Neuronal stem cell (in vitro differentiated cells): ENCODE measurements at regions not wholly inside any gene's neighbourhood (a gene's known extent, or its start where the extent isn't known, plus 50 kb on each side); places are given as distances from the start of the nearest gene placed in this dataset.

Experiments
- DNase-seq: peaks from one replicate; pipeline ENCODE4 v3.0.0-alpha.2; 2013; ENCODE audit warnings: low spot score
- H2AFZ ChIP-seq: one replicate; pipeline ENCODE4 v1.6.1; 2013; ENCODE audit warnings: mild to moderate bottlenecking, low read length, inconsistent platforms
- H2AK5ac ChIP-seq: 2 replicates; pipeline ENCODE4 v1.6.1; 2013; ENCODE audit warnings: low read depth, mild to moderate bottlenecking, inconsistent platforms, low read length, moderate library complexity, mixed read lengths
- H2BK120ac ChIP-seq: 2 replicates; pipeline ENCODE4 v1.6.1; 2013; ENCODE audit warnings: low read depth, mild to moderate bottlenecking, inconsistent platforms, low read length, moderate library complexity, mixed read lengths
- H2BK12ac ChIP-seq: one replicate; pipeline ENCODE4 v1.6.1; 2013; ENCODE audit warnings: low read length, inconsistent platforms
- H2BK15ac ChIP-seq: 2 replicates; pipeline ENCODE4 v1.6.1; 2013; ENCODE audit warnings: mild to moderate bottlenecking, low read length, inconsistent platforms, mixed read lengths
- H2BK5ac ChIP-seq: one replicate; pipeline ENCODE4 v1.6.1; 2013; ENCODE audit warnings: inconsistent platforms, mild to moderate bottlenecking, low read length, moderate library complexity
- H3K14ac ChIP-seq: one replicate; pipeline ENCODE4 v1.6.1; 2013; ENCODE audit warnings: low read length, inconsistent platforms
- H3K18ac ChIP-seq: 2 replicates; pipeline ENCODE4 v1.6.1; 2013; ENCODE audit warnings: low read length, inconsistent platforms
- H3K23ac ChIP-seq: 2 replicates; pipeline ENCODE4 v1.6.1; 2013; ENCODE audit warnings: low read depth, mild to moderate bottlenecking, mixed read lengths, low read length, inconsistent platforms; ENCODE audit not compliant: poor library complexity
- H3K27ac ChIP-seq: replicated peaks from 3 replicates; pipeline ENCODE4 v1.5.1; 2013; ENCODE audit warnings: low read length, inconsistent platforms
- H3K27me3 ChIP-seq, 3 experiments: 2 replicates each; pipeline ENCODE4 v1.6.1; 2013; ENCODE audit warnings: low read length in 3 of 3, mild to moderate bottlenecking in 2 of 3, inconsistent platforms in 1 of 3, low read depth in 1 of 3, mixed read lengths in 1 of 3, moderate library complexity in 1 of 3; ENCODE audit not compliant: control insufficient read depth in 3 of 3, insufficient read depth in 3 of 3
- H3K36me3 ChIP-seq, 2 donors: replicated peaks in 1 of 2; 2 replicates each; pipeline ENCODE4 v1.6.1; 2013; ENCODE audit warnings: low read length in 2 of 2; ENCODE audit not compliant: control insufficient read depth in 2 of 2, insufficient read depth in 2 of 2
- H3K4ac ChIP-seq: 2 replicates; pipeline ENCODE4 v1.6.1; 2013; ENCODE audit warnings: inconsistent platforms, mild to moderate bottlenecking, low read length, moderate library complexity
- H3K4me1 ChIP-seq, 2 donors: 1 replicate in 1 of 2; 2 replicates in 1 of 2; pipeline ENCODE4 v1.6.1; 2013; ENCODE audit warnings: low read length in 2 of 2, low read depth in 1 of 2; ENCODE audit not compliant: control insufficient read depth in 2 of 2, insufficient read depth in 1 of 2
- H3K4me2 ChIP-seq: one replicate; pipeline ENCODE4 v1.6.1; 2013; ENCODE audit warnings: mild to moderate bottlenecking, low read length, inconsistent platforms; ENCODE audit not compliant: insufficient read depth, poor library complexity, severe bottlenecking
- H3K4me3 ChIP-seq, 2 donors: 2 replicates each; pipeline ENCODE4 v1.5.1; 2013; ENCODE audit warnings: low read length in 2 of 2, mild to moderate bottlenecking in 2 of 2, inconsistent platforms in 1 of 2, moderate library complexity in 1 of 2
- H3K79me1 ChIP-seq: one replicate; pipeline ENCODE4 v1.6.1; 2013; ENCODE audit warnings: low read depth, mild to moderate bottlenecking, inconsistent platforms, low read length, moderate library complexity
- H3K9ac ChIP-seq: one replicate; pipeline ENCODE4 v1.6.1; 2013; ENCODE audit warnings: mild to moderate bottlenecking, low read depth, low read length, inconsistent platforms; ENCODE audit not compliant: poor library complexity
- H3K9me3 ChIP-seq, 2 donors: replicated peaks in 1 of 2; 2 replicates each; pipeline versions ENCODE3 to v1.6.1; 2013; ENCODE audit warnings: low read length in 2 of 2, mild to moderate bottlenecking in 2 of 2, inconsistent platforms in 1 of 2, low read depth in 1 of 2, mixed read lengths in 1 of 2, moderate library complexity in 1 of 2; ENCODE audit not compliant: control insufficient read depth in 2 of 2, insufficient read depth in 1 of 2
- H4K8ac ChIP-seq: one replicate; pipeline ENCODE4 v1.6.1; 2013; ENCODE audit warnings: low read depth, mild to moderate bottlenecking, inconsistent platforms, low read length, moderate library complexity
- H4K91ac ChIP-seq: one replicate; pipeline ENCODE4 v1.6.1; 2013; ENCODE audit warnings: low read length, low read depth, mild to moderate bottlenecking, inconsistent platforms; ENCODE audit not compliant: poor library complexity
- WGBS, 2 donors: extraction: QIAGEN DNeasy Blood & Tissue Kit; methylation state at CpG; one replicate each; pipeline ENCODE4 v1.1.7; 2013; ENCODE audit warnings: missing lambda C conversion rate in 2 of 2, mixed read lengths in 1 of 2; ENCODE audit not compliant: insufficient read length in 2 of 2, insufficient replicate concordance in 1 of 2; ENCODE audit errors: extremely low coverage in 2 of 2; 5-methylcytosine and 5-hydroxymethylcytosine counted together

- H3K27me3 ChIP-seq = no peaks in the 10 kb centered on the region
- H3K4ac ChIP-seq = peak overlapping the region; percentile 37
- no peak overlapping the region for H3K27ac ChIP-seq
- no peak for DNase-seq
- H3K79me1 ChIP-seq = no peaks in the 10 kb centered on the region
- peak overlapping the region; percentile 58 for H2BK12ac ChIP-seq
- H3K14ac ChIP-seq = peak overlapping the region; percentile 56
- H2BK120ac ChIP-seq = no peak overlapping the region
- WGBS, 2 donors = no CpG with 5 or more reads among the region's 4 CpGs
- no peak overlapping the region for H3K4me3 ChIP-seq
- no peaks in the 10 kb centered on the region for H3K4me1 ChIP-seq
- peak overlapping the region; percentile 22 for H2BK5ac ChIP-seq
- no peak overlapping the region for H2BK15ac ChIP-seq
- H3K9ac ChIP-seq = peak overlapping the region; percentile 44
- H3K18ac ChIP-seq = peak overlapping the region; percentile 35
- H2AK5ac ChIP-seq = peak overlapping the region; percentile 43
- H4K91ac ChIP-seq = no peak overlapping the region
- peak overlapping the region; percentile 80 for H3K23ac ChIP-seq
- no peak overlapping the region for H2AFZ ChIP-seq
- no peaks in the 10 kb centered on the region for H3K36me3 ChIP-seq
- peaks cover 0 to 2% of the 10 kb centered on the region in 2 donors for H3K9me3 ChIP-seq
- no peak overlapping the region for H3K4me2 ChIP-seq
- H4K8ac ChIP-seq = peak overlapping the region; percentile 48
These were observed 805.7 kb upstream of the GBE1 start for GRCh38 chr3:82567029-82567600.

DNA sequence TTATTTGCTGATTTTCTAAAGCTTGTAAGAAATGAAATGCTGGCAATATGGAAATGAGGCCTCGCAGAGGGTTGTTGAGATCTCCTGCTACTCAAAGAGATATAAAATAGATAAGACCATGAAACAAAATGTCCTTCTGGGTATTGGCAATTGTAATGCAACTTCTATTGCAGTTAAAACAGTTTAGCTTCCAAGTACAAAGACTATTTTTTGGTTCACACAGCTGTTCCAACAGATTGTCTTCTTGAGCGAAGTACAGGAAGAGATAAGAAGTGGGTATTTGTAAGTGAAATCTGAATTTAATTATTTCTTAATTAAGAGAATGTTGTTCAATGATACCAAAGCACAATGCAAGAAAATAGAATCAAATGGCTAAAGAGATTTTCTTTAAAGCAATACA, 801.5 kb upstream of the GBE1 start:
- no peak overlapping the region for H4K8ac ChIP-seq
- H4K91ac ChIP-seq = no peak overlapping the region
- no peaks in the 10 kb centered on the region for H3K79me1 ChIP-seq
- no peak overlapping the region for H2BK15ac ChIP-seq
- H3K14ac ChIP-seq = no peak overlapping the region
- H3K9me3 ChIP-seq = peaks cover 0 to 2% of the 10 kb centered on the region in 2 donors
- no peaks in the 10 kb centered on the region for H3K36me3 ChIP-seq
- H3K4me3 ChIP-seq = no peak overlapping the region
- no peak overlapping the region for H3K27ac ChIP-seq
- H3K23ac ChIP-seq = no peak overlapping the region
- peaks cover 0 to 5% of the 10 kb centered on the region in 2 donors for H3K4me1 ChIP-seq
- no peak overlapping the region for H2AFZ ChIP-seq
- no peaks in the 10 kb centered on the region for H3K27me3 ChIP-seq
- no peak overlapping the region for H3K4me2 ChIP-seq
- no peak overlapping the region for H3K18ac ChIP-seq
- WGBS, 2 donors = no CpG with 5 or more reads among the region's 2 CpGs
- H2BK5ac ChIP-seq = no peak overlapping the region
- H2BK12ac ChIP-seq = no peak overlapping the region
- no peak overlapping the region for H3K4ac ChIP-seq
- DNase-seq = no peak
- no peak overlapping the region for H3K9ac ChIP-seq
- H2BK120ac ChIP-seq = no peak overlapping the region
- H2AK5ac ChIP-seq = no peak overlapping the region

DNA sequence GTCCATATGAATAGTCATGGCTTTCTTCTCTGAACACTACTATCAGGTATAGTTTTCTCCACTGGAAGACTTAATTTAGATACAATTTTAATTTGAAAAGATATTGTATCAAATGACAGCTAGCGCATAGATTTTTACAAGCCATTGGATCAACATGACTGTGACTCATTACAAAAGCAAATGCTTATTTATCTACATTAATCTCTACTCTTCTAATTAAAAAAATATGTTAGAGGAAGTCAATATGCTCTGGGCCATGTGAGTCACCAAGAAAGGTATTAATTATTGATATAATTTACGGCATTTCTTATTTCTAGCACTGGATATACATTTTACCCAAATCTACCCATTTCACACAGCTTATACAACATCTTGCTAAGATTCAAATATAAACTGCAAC, 800.3 kb upstream of the GBE1 start:
- no peak overlapping the region for H2BK12ac ChIP-seq
- no peak overlapping the region for H3K4ac ChIP-seq
- no peaks in the 10 kb centered on the region for H3K9me3 ChIP-seq
- no peak overlapping the region for H3K14ac ChIP-seq
- no peaks in the 10 kb centered on the region for H3K36me3 ChIP-seq
- peaks cover 0 to 5% of the 10 kb centered on the region in 2 donors for H3K4me1 ChIP-seq
- H3K79me1 ChIP-seq = no peaks in the 10 kb centered on the region
- H3K27ac ChIP-seq = no peak overlapping the region
- H4K91ac ChIP-seq = no peak overlapping the region
- no peak overlapping the region for H2AFZ ChIP-seq
- H3K18ac ChIP-seq = no peak overlapping the region
- H3K9ac ChIP-seq = no peak overlapping the region
- no peak overlapping the region for H2BK120ac ChIP-seq
- no peak overlapping the region for H3K4me2 ChIP-seq
- H3K23ac ChIP-seq = no peak overlapping the region
- H2BK5ac ChIP-seq = no peak overlapping the region
- DNase-seq = no peak
- no peaks in the 10 kb centered on the region for H3K27me3 ChIP-seq
- no peak overlapping the region for H2AK5ac ChIP-seq
- no peak overlapping the region for H2BK15ac ChIP-seq
- no peak overlapping the region for H3K4me3 ChIP-seq
- no CpG with 5 or more reads among the region's 2 CpGs for WGBS, 2 donors
- H4K8ac ChIP-seq = no peak overlapping the region

DNA sequence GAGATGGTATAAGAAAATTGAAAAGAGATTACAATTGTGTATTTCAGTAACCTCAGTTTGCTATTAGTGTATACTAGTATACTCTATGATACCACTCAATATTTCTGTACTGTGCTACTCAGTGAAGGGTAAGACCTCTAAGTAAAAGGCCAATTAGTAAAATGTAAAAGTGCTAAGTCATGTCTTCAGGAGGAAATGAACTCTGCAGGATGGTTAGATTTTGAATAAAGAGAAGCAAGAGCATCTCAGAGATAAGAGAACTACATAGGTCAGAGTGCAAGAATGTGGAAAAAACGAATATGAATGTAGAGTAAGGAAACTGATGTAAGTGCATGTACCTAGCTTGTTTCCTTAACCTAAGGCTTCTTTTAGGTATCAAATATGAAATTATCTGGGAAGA, 796.6 kb upstream of the GBE1 start:
- no peak overlapping the region for H2BK120ac ChIP-seq
- H3K36me3 ChIP-seq = no peaks in the 10 kb centered on the region
- H3K4ac ChIP-seq = no peak overlapping the region
- H3K79me1 ChIP-seq = no peaks in the 10 kb centered on the region
- no peak overlapping the region for H2AFZ ChIP-seq
- H2BK5ac ChIP-seq = no peak overlapping the region
- no peak overlapping the region for H4K8ac ChIP-seq
- H3K9me3 ChIP-seq = no peaks in the 10 kb centered on the region
- no peak overlapping the region for H3K4me2 ChIP-seq
- DNase-seq = no peak
- WGBS, 2 donors = no CpG with 5 or more reads among the region's 1 CpG
- no peak overlapping the region for H3K27ac ChIP-seq
- H2BK15ac ChIP-seq = no peak overlapping the region
- H3K4me3 ChIP-seq = no peak overlapping the region
- H3K27me3 ChIP-seq = no peaks in the 10 kb centered on the region
- H3K14ac ChIP-seq = no peak overlapping the region
- no peak overlapping the region for H2BK12ac ChIP-seq
- no peak overlapping the region for H3K23ac ChIP-seq
- no peak overlapping the region for H2AK5ac ChIP-seq
- H4K91ac ChIP-seq = no peak overlapping the region
- no peak overlapping the region for H3K9ac ChIP-seq
- no peak overlapping the region for H3K18ac ChIP-seq
- peaks cover 0 to 5% of the 10 kb centered on the region in 2 donors for H3K4me1 ChIP-seq
